ENCODE measurements at regions not wholly inside any gene's neighbourhood (a gene's known extent, or its start where the extent isn't known, plus 50 kb on each side); places are given as distances from the start of the nearest gene placed in this dataset.

GRCh38 chr5:155792873-155793272, 534.1 kb upstream of the SGCD start:
- TF ChIP-seq CTCF (IDR thresholded peaks at IDR 0.05; ENCODE audit: control extremely low read depth in 1 of 3, insufficient read depth in 1 of 3, low read depth in 1 of 3, low read length in 3 of 3) (no peak), FOSL1 (IDR thresholded peaks at IDR 0.05; ENCODE audit: insufficient read depth, low read depth, low read length) (no peak), TCF12 (IDR thresholded peaks at IDR 0.05; ENCODE audit: low read depth, low read length) (no peak), JUND (IDR thresholded peaks at IDR 0.05; ENCODE audit: low read length) (no peak), POLR2A (IDR thresholded peaks at IDR 0.05; ENCODE audit: control extremely low read depth in 1 of 2, low read depth in 2 of 2, low read length in 2 of 2) (no peak), POLR2AphosphoS5 (IDR thresholded peaks at IDR 0.05; ENCODE audit: low read depth, low read length) (no peak), USF2 (IDR thresholded peaks at IDR 0.05; ENCODE audit: low read length) (no peak), CHD2 (IDR thresholded peaks at IDR 0.05; ENCODE audit: low read length) (no peak), BACH1 (IDR thresholded peaks at IDR 0.05; ENCODE audit: low read length) (no peak)

Measured in H1 (cell line).